ENCODE measurements at regions not wholly inside any gene's neighbourhood (a gene's known extent, or its start where the extent isn't known, plus 50 kb on each side); places are given as distances from the start of the nearest gene placed in this dataset.
A peak's percentile ranks its signal among the peaks of the same experiment; 100 is the strongest.

DNA sequence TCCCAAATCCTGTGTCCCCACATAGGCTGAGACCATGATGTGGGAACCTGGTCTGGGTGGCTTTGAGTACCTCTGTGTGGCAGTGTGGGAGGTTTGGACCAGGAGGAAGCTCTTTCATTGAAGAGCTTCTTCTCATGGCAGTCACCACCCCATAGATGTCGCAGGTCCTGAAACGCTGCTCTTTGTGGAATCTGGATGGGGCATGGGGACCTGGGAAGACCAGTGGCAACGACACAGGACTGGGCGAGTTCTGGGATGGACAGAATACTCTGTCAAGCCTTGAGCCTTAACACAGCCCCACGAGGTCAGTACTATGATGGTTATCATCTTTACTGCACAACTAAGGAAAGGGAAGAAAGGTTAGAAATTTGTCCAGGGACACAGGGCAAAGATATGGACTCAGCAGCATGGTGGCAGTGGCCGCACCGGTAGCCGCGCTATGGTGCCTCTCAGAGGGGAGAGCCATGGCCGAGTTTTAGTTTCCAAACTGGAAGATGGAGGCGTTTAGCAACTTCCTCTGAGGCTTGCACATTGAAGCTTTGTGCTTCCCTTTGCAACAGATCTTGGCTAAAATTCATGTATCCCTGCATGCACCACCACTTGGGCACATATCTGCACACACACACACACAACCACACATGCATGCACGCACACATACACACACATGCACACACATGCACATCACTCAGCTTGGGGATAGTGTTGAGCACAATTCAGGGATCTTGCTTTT, 117.7 kb upstream of the C1orf174 start:
- DNase-seq = no peak

DNA sequence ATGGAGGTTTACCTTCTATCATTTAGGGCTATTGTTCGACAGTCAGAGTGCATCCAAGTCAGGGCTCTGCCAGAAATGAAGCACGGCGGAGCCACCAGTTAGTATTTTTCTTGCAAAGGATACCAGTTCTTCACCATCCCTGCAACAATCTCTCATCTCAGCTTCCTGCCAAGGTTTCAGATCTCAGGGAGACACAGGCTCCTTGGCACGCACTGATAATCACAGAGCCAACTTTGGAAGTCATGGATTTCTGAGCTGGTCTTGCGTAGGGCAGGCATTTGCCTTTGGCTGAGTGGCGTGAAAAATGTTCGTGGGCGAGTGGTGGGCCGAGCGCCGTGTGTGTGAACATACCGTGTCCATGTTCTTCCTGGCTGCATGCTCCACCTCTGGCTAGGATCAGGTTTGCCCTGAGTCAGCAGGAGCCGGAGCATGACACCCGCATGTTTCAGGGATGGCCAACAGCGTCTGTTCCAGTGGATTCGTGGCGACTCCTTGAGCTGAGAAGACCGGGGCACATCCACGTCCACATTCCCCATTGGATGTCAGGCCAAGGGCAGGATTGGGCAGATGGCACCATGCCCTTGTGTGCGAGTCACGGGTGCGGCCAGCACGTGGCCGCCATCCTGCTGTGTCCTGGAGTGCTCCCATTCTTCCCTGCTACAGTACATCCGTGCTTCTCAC, 118.5 kb upstream of the C1orf174 start:
- peak in 1 of 2 experiments; percentile 1 for DNase-seq

GRCh38 chr1:4019147-4019521, 119.1 kb upstream of the C1orf174 start:
- DNase-seq = peak in 1 of 2 experiments; percentile 3

DNA sequence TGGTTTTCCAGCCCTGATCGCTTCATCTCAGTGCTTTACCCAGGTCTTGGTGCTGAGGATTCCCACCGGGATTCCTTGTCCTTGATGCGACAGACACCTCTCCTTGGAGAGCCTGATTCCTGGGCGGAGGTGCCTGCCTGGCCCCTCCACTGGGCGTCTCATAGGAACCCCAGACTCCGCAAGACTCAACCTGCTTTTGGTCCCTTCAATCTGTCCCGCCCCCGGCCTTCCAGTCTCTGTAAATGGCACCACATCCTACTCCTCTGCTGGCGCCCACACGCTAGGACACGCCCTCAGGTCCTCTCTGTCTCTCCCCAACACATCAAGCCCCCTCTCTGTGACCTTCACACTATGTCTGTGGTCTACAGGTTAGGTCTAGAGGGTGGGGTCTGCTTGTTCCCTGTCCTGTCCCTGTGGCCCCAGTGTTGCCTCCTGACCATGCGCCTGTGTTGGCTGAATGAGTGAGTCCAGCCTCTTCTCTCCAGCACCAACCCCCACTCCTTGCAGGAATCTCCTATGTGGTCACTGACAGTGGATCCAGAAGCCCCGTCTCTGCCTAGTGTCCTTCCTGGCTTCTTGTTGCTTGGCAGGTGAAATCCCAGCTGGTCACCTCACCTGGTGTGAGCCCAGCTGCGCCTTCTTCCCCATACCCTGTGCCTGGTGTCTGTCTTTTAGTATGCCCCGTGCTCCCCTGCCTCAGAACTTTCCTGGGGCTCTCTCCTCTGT, 119.7 kb upstream of the C1orf174 start:
- DNase-seq = no peak

DNA sequence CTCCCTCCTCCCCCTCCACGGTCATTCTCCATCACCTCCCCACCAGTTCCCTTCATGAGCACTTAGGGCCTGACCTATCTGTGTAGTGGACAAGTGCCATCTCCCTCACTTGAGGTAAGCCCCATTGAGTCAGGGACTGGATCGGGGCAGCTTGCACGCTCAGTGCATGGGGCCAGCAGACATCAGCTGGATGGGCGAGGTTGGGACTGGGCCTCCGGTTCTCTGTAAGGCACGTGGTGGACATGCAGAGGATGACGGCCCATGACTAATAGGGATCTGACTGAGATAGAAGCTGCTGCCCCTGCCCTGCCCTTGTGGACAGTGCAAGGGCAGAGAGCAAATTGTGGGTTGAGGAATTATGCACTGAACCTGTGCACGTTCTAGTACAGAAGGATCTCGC, 120.4 kb upstream of the C1orf174 start:
- no peak for DNase-seq

GRCh38 chr1:4021136-4021973, 121.3 kb upstream of the C1orf174 start:
- peak in 1 of 2 experiments; percentile 7 for DNase-seq

- DNase-seq = peak in 1 of 2 experiments; percentile 3
Observed at GRCh38 chr1:4021974-4022268, 121.8 kb upstream of the C1orf174 start.

DNA sequence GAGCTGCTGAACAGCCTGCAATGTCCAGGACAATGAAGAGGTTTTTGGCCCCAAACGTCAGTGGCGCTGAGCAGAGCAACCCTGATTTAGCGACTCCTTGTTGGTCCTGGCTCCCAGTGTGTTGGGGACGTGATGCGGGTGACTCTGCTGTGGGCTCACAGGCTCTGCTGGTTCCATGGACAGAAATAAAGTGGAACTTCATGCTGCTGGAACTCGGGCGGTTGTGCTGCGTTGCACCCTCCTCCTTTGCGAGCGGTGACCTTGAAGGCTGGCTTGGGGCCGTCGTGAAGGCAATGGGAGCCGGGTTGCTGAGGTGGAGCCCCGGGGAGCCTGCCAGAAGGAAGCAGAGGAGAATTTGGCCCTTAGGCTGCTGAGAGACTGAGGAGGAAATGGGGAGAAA, 122.6 kb upstream of the C1orf174 start:
- DNase-seq = no peak

GRCh38 chr1:4023678-4024077, 123.6 kb upstream of the C1orf174 start:
- no peak for DNase-seq

GRCh38 chr1:4024811-4025210, 124.7 kb upstream of the C1orf174 start:
- DNase-seq = no peak

DNA sequence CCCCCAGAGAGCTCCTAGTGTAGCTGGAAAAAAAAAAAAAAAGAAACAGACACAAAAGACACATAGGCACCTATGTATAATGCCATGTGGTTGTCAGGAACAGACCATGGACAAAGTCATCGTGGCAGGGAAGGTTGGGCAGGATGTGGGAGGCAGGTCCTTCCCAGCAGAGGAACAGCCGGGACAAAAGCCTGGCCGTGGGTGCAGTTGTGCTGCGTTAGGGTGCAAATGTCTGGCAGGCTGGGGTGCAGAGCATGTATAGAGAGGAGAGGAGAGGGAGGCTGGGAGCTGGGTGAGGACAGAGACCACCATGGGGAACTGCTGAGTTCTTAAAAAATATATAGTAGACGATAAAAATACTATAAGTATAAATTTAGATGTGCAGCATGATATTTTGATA, 125.7 kb upstream of the C1orf174 start:
- no peak for DNase-seq

- DNase-seq = no peak
Observed at GRCh38 chr1:4027008-4027407, 126.9 kb upstream of the C1orf174 start.

DNA sequence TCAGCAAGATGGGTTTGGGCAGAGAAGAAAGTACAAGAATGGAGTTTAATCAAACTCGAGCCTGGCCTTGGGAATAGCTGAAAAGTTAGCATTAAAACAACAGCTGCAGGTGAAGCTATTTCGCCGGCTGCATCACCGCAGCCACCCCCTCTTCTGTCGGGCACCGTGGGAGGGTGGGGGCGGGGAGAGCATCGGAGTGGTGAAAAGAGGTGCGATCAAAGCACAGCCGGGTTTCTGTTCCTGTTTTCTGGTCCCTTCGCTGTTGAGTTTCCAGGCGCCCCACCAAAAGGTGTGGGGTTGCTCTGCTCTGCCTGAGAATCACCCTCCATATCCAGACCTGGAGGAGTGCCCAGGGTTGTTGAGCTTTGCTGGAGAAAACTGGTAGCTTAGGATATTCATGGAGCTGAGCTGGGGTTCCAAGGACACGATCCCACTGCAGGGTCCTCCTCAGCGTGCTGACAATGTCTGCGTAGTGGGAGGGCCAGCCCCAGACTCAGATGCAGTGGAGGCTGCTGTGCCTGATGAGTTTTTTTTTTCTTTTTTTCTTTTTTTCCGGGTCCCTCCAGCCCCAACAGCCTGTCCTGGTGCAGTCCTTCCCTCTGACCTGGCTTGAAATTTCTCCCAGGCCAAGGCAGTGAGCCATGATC, 127.5 kb upstream of the C1orf174 start:
- DNase-seq = peak in 1 of 2 experiments; percentile 26

- DNase-seq = no peak
Observed at GRCh38 chr1:4028139-4028501, 128.0 kb upstream of the C1orf174 start.

GRCh38 chr1:4029376-4029775, 129.3 kb upstream of the C1orf174 start:
- no peak for DNase-seq

DNA sequence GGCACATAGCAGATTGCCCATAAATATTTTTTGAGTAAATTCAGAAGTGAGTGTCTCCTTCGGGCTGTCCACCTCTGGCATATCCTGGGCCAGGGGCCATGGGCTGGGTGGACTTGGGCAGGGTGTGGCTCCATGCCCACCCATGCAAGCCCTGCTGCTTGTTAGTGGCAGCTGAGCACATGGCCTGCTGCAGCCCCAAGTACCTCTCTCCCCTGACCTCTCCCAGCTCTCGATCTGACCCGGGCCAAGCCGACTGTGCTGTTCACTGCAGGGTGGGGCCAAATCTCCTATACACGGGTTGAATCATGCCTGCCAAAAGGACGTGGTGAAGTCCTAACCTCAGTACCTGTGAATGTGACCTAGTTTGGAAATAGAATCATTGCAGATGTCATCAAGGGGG, 132.5 kb upstream of the C1orf174 start:
- no peak for DNase-seq

- DNase-seq = no peak
Observed at GRCh38 chr1:4033129-4033676, 133.1 kb upstream of the C1orf174 start.

GRCh38 chr1:4033713-4034112, 133.6 kb upstream of the C1orf174 start:
- no peak for DNase-seq

- DNase-seq = no peak
Observed at GRCh38 chr1:4034318-4034887, 134.3 kb upstream of the C1orf174 start.

- no peak for DNase-seq
Observed at GRCh38 chr1:4044967-4045366, 144.9 kb upstream of the C1orf174 start.

DNA sequence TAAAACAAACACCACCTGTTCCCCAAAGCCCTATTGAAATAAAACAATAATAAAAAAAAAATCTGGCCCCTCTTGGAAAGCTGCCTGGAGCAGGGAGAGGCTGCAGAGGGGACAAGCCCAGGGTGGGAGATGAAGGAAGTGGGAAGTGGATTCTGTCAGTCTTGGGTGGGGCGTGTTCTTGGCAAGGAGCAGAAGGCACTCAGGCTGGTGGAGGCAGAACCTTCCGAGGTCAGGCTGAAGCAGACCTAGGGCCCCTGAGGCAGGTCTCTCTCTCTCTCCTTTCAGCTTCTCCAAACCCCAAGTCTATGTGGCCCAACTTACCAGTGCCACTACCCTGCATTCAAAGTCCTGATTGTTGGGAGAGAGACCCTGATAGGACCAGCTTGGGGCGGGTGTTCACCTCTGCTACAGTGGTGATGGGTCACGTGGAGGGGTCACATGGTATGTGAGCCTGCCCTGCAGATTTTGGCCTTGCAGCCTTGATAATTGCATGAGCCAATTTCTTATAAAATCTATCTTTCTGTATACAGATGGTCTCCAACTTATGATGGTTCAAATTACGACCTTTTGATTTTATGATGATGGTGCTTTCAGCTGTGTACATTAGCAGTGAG, 145.4 kb upstream of the C1orf174 start:
- DNase-seq = no peak

Measured in activated T-cell treated with anti-CD3 and anti-CD28 coated beads, Interleukin-2, amount 50 U/mL, for 48 hours (primary cell).